Lung microvascular endothelial cell (primary cell): ENCODE measurements at regions not wholly inside any gene's neighbourhood (a gene's known extent, or its start where the extent isn't known, plus 50 kb on each side); places are given as distances from the start of the nearest gene placed in this dataset.

Experiments used
- DNase-seq, 2 donors: peaks; one replicate each; pipeline versions ENCODE4 v3.0.0 to v3.0.0-alpha.2; 2010; ENCODE audit warnings: low read depth in 2 of 2

- no peak for DNase-seq
These were observed 403.4 kb upstream of the MC4R start for GRCh38 chr18:60775978-60776377.

- no peak for DNase-seq
These were observed 411.6 kb upstream of the MC4R start for GRCh38 chr18:60784161-60784560.

DNA sequence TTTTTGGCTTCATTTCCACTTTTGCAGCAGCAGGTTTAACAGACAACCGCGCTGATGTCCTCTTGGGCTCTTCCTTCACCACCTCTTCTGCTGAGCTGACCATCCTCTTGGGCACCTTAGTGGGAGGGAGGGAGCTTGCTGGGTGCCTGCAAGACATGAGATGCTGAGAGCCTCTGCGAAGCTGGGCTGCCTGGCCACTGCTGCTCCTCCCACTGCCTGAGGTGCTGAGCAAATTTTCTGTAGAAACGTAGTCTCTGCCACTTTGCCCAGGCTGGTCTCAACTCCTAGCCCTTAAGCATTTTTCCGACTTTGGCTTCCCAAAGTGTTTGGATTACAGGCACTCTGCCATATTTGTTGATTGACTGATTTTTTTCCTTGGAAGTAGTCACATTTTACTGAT is 422.2 kb upstream of the MC4R start:
- no peak for DNase-seq

GRCh38 chr18:60804415-60804814 is 431.8 kb upstream of the MC4R start:
- no peak for DNase-seq

DNA sequence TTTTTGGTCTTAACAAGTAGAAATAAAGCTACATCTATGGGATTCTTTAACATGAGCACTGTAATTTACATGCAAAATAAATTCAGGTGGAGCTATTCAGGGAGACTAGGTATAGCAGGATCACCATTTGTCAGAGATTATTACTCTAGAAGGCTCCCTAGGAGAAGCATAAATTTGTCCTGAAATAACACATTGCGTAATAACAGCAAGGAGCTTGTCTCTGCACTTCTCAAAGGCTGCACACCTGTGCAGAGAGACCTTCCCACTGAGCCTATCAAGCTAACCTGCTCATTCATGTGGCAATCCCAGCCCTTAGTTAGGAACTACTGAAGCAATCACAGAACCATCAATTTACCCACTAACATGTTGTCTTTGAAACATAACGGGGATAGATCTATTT is 437.4 kb upstream of the MC4R start:
- no peak for DNase-seq

DNA sequence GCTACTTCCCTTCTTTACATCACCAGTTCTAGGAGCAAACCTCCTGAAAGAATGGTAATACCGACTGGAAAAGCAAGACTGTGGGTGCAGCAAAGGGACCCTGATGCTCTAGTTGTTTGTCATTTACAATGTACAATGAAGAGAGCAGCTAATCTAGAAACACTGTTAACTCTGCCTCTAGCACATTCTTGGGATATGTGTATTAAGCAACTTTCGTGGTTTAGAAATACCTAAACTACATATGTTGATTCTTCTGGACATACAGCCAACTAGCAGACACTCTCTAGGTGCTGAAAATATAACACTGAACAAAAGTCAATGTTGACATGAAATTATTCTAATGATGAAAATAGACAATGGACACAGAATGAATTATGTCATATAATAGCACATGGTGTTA is 440.3 kb upstream of the MC4R start:
- no peak for DNase-seq

DNA sequence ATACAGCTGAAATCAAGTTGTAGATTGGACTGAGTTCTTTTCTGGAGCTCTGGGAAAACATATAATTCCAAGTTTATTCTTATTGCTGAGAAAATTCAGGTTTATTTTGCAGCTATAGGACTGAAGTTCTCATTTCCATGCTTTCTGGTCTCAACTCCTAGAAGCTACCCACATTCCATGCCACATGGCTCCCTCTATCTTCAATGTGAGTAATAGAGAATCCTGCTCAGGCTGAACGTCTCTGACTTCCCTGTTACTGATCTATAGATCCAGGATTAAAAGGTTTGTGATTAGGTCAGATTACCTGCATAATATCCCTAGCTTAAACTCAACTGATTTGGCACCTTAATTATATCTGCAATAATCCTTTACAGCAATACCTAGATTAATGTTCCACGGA is 453.8 kb upstream of the MC4R start:
- DNase-seq, result peak in 1 of 2 donors; percentile 0

- no peak for DNase-seq
These were observed 459.4 kb upstream of the MC4R start for GRCh38 chr18:60831971-60832370.

GRCh38 chr18:60838677-60839076 is 466.1 kb upstream of the MC4R start:
- peak; percentile 61 to 96 for DNase-seq

DNA sequence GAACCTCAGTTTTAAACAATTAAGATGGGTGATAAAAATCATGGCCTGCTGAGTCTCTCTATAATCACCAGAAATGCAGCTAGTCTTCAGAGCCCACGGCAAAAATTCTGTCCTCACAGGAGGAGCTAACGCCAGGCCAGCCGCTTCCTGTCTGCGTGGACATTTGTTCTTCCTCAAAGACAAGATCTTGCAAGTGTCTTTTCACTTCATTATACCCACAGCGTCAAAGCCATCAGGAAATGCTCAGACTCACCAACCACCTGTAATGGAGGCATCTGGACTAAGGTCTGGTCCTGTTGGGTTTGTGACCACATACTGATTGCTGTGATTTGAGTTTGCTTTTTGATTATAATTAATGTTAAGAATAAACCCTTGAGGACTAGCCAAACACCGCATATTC is 473.8 kb upstream of the MC4R start:
- DNase-seq, result no peak

DNA sequence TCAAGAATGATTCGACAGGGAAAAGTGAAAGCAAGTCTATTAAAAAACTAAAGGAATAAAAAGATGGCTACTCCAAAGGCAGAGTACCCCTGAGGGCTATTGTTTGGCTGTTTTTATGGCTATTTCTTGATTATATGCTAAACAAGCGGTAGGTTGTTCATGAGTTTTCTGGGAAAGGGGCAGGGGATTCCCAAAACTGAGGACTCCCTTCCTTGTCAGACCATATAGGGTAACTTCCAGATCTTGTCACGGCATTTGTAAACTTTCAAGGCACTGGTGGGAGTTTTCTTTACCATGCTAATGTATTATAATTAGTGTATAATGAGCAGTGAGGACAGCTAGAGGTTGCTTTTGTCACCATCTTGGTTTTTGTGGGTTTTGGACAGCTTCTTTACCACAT is 474.9 kb upstream of the MC4R start:
- peak in 1 of 2 donors; percentile 18 for DNase-seq

- DNase-seq, result no peak
These were observed 471.7 kb upstream of the CDH20 start for GRCh38 chr18:60861575-60861974.

- DNase-seq, result no peak
These were observed 470.2 kb upstream of the CDH20 start for GRCh38 chr18:60862988-60863387.

DNA sequence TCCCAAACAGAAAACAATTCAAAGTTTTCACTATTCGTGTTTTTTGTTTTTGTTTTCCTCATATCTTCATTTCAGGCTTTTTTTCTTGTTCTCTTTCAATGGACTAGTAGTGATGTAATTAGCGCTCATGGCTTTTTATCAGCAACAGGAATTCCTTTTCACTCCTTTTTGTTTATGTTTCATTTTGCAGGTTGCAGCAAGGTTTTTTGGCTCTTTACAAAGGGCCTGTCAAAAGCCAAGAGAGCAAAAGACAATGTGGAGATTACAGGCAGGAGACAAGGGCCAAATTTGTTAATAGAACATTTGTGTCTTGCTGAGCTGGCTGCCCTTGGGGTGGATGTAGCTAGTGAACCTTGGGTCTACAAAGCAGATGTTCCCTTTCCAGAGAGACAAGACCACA is 467.4 kb upstream of the CDH20 start:
- peak in 1 of 2 donors; percentile 55 for DNase-seq

- no peak for DNase-seq
These were observed 462.7 kb upstream of the CDH20 start for GRCh38 chr18:60870261-60871153.

- DNase-seq, result peak; percentile 74 to 91
These were observed 460.8 kb upstream of the CDH20 start for GRCh38 chr18:60872434-60872833.

DNA sequence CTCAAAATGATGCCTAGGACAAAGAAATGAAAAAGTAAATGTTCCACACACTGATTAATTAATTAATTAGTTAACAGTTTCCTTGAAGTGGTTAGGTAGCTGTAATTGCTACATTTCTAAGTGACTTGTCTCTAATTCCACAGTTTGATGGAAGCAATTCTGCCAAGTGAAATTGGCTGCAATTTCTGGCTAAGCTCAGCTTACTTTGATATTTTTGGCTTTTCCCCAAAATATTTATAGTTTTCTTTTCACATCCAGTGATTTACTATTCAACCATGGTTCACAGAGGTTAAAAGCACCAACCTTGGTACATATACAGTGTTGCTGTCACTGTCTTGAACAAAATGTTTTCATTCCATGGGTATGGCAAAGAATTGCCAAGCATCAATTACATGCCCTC is 459.5 kb upstream of the CDH20 start:
- DNase-seq, result peak in 1 of 2 donors; percentile 73

DNA sequence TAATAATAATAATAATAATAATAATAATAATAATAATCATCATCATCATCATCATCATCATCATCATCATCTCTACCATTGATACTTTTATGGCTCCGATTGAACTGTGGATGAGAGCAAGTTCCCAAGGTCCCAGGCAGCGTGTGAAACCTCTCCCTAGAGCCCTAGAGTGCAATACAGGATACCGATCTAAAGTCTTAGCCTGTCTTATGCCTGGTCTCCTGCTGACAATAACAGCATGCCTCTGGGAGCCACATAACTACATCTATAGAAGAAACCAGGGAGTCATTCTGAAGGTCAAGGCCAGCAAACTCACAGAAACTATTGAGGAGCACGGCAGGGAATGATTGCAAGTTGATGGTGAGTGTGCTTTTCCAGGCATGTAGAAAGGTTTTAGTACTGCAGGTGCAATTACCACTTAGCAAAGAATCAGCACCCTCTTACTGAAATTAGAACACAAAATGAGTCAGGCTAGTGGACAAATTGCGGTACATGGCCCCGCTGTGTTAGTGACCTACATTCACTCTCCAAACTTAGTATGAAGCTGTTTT is 457.2 kb upstream of the CDH20 start:
- DNase-seq, result no peak

DNA sequence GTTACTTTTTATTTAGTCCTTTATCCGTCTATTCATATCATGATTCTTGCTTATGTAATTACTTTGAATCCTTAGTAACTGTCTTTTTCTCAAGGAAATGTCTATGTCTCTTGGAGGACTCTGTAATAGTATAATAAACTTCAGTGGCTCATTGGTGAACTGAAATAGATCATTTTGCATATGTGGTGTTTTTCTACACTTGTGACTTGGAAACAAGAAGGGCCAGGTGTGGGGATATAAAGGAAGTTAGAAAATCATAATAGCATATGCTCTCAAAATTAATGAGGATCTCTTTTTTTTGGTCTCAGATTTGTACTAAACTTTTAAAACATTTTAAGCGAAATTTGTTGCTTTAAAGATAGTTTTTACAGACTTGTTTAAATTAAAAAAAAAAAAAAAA is 453.0 kb upstream of the CDH20 start:
- no peak for DNase-seq

GRCh38 chr18:60883587-60883986 is 449.6 kb upstream of the CDH20 start:
- DNase-seq, result no peak

DNA sequence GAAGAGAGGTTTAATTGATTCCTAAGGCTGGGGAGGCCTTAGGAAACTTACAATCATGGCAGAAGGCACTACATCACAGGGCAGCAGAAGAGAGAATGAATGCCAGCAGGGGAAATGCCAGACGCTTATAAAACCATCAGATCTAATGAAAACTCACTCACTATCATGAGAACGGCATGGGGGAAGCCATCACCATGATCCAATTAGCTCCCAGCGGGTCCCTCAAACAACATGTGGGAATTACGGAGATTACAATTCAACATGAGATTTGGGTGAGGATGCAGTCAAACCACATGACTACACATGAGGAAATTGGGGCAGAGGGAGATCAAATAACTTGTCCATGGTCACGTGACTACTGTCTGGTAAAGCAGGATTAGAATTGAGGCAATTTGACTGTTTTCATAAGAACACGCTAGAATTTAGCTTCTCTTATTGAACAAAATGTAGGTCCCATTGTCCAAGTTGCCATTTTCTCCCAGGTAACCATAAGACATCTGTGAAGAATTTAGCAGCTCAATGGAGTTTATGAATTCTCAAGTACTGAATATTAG is 445.1 kb upstream of the CDH20 start:
- DNase-seq, result no peak

GRCh38 chr18:60889442-60889841 is 443.8 kb upstream of the CDH20 start:
- no peak for DNase-seq

GRCh38 chr18:60891936-60892335 is 441.3 kb upstream of the CDH20 start:
- DNase-seq, result no peak
